ENCODE measurements at regions not wholly inside any gene's neighbourhood (a gene's known extent, or its start where the extent isn't known, plus 50 kb on each side); places are given as distances from the start of the nearest gene placed in this dataset.

- no peak for TF ChIP-seq CTCF (IDR thresholded peaks at IDR 0.05)
These were observed 62.5 kb upstream of the PRICKLE1 start for GRCh38 chr12:42652048-42652447.

GRCh38 chr12:42648061-42648460 is 58.5 kb upstream of the PRICKLE1 start:
- no peak for TF ChIP-seq CTCF (IDR thresholded peaks at IDR 0.05)

GRCh38 chr12:42643881-42644579 is 54.5 kb upstream of the PRICKLE1 start:
- TF ChIP-seq CTCF (IDR thresholded peaks at IDR 0.05), result no peak

GRCh38 chr12:42641221-42641885 is 51.8 kb upstream of the PRICKLE1 start:
- TF ChIP-seq CTCF (IDR thresholded peaks at IDR 0.05), result no peak

- TF ChIP-seq CTCF (IDR thresholded peaks at IDR 0.05), result no peak
These were observed 50.8 kb upstream of the PRICKLE1 start for GRCh38 chr12:42640391-42640790.

GRCh38 chr12:42639556-42639955 is 50.0 kb upstream of the PRICKLE1 start:
- TF ChIP-seq CTCF (IDR thresholded peaks at IDR 0.05), result no peak
